GM10266 (cell line): ENCODE measurements at regions not wholly inside any gene's neighbourhood (a gene's known extent, or its start where the extent isn't known, plus 50 kb on each side); places are given as distances from the start of the nearest gene placed in this dataset.

Source experiments
- DNase-seq: peaks from one replicate; pipeline ENCODE4 v3.0.0; 2012; ENCODE audit errors: extremely low spot score
- CTCF ChIP-seq: IDR thresholded peaks from 2 replicates; pipeline ENCODE4 v1.5.1; 2012; ENCODE audit warnings: mild to moderate bottlenecking, low read depth; ENCODE audit not compliant: control insufficient read depth, insufficient read depth; ENCODE audit errors: missing control alignments

- no peak for DNase-seq
- TF ChIP-seq CTCF: no peak
These were observed 269.9 kb downstream of the MEF2C start for GRCh38 chr5:88613051-88613450.

- no peak for TF ChIP-seq CTCF
- DNase-seq: no peak
These were observed 272.4 kb downstream of the MEF2C start for GRCh38 chr5:88610586-88610985.

DNA sequence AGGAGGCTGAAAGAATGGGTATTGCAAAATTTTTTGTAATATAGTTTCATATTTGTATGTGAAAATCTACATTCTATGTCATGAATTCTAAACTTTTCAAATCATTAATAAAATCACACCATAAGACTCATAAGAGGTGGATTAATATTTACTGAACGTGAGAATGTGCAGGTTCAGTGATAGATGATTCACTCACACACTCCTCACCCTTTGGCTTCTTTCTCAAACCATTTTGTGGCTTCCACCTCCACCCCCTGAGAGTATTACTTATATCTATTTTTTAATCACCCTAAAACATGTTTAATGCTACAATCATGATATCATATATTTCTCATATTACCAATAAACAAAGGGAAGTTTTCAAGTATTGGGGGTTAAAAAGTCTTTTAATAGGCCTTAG, 275.5 kb downstream of the MEF2C start:
- no peak for TF ChIP-seq CTCF
- DNase-seq: no peak

GRCh38 chr5:88606626-88607025, 276.4 kb downstream of the MEF2C start:
- no peak for TF ChIP-seq CTCF
- DNase-seq: no peak

- TF ChIP-seq CTCF: no peak
- no peak for DNase-seq
These were observed 276.8 kb downstream of the MEF2C start for GRCh38 chr5:88606173-88606572.

DNA sequence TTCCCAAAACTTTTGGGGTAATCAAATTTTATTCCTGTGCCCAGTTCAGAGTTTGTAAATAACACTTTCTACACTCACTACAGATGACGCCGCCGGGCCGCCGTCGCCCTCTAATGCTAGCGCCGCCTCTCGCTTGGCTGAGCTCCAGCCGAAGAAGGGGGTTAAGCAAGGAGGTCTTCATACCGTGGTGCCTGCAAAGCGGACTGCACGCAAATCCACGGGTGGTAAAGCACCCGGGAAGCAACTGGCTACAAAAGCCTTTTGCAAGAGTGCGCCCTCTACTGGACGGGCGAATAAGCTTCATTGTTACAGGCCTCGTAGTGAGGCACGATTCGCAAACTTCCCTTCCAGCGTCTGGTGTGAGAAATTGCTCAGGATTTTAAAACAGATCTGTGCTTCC, 280.4 kb downstream of the MEF2C start:
- peak; percentile 53 for TF ChIP-seq CTCF
- DNase-seq: no peak

GRCh38 chr5:88594441-88594840, 288.5 kb downstream of the MEF2C start:
- TF ChIP-seq CTCF: no peak
- DNase-seq: no peak
